ENCODE measurements at regions not wholly inside any gene's neighbourhood (a gene's known extent, or its start where the extent isn't known, plus 50 kb on each side); places are given as distances from the start of the nearest gene placed in this dataset.

- Mint-ChIP-seq H3K9me3 (ENCODE audit: unreplicated experiment) (no peaks in the 10 kb centered on the region), H3K4me1 (ENCODE audit: low read depth, unreplicated experiment) (peaks cover 31% of the 10 kb centered on the region), H3K4me3 (ENCODE audit: unreplicated experiment) (no peak overlapping the region), H3K36me3 (ENCODE audit: low read depth, unreplicated experiment) (no peaks in the 10 kb centered on the region), H3K27me3 (ENCODE audit: low read depth, unreplicated experiment) (no peaks in the 10 kb centered on the region), H3K27ac (ENCODE audit: unreplicated experiment) (no peak overlapping the region)
- Histone ChIP-seq H3K4me1 (ENCODE audit: insufficient read depth, low read length) (no peaks in the 10 kb centered on the region), H3K4me2 (ENCODE audit: low read length) (no peak overlapping the region), H3K79me2 (ENCODE audit: insufficient read depth, low read length) (no peaks in the 10 kb centered on the region), H2AFZ (ENCODE audit: low read depth, low read length) (no peak overlapping the region), H3K4me3 (ENCODE audit: insufficient read depth, low read depth, low read length) (no peak overlapping the region), H3K9me3 (ENCODE audit: insufficient read depth, low read depth, low read length) (peaks cover 2% of the 10 kb centered on the region), H3K9ac (ENCODE audit: low read length) (no peak overlapping the region), H3K27ac (ENCODE audit: low read depth, low read length) (no peak overlapping the region), H3K27me3 (ENCODE audit: insufficient read depth, low read length) (no peaks in the 10 kb centered on the region), H3K36me3 (ENCODE audit: insufficient read depth, low read length) (no peaks in the 10 kb centered on the region), H4K20me1 (ENCODE audit: insufficient read depth, low read length) (no peaks in the 10 kb centered on the region)
- DNase-seq (ENCODE audit: low read depth) (no peak), FAIRE-seq (no peak)
- no peak for TF ChIP-seq EZH2 (IDR thresholded peaks at IDR 0.05; ENCODE audit: insufficient read depth, low read length)
- no peak for TF ChIP-seq CTCF (IDR thresholded peaks at IDR 0.05; ENCODE audit: insufficient read depth, low read depth, low read length)
Measured at GRCh38 chr7:25643286-25643685, 415.0 kb upstream of the NPVF start.

GRCh38 chr7:25643770-25644394, 415.6 kb upstream of the NPVF start:
- TF ChIP-seq CTCF (IDR thresholded peaks at IDR 0.05; ENCODE audit: insufficient read depth, low read depth, low read length) (no peak), EZH2 (IDR thresholded peaks at IDR 0.05; ENCODE audit: insufficient read depth, low read length) (no peak)
- Histone ChIP-seq H4K20me1 (ENCODE audit: insufficient read depth, low read length) (no peaks in the 10 kb centered on the region), H3K27me3 (ENCODE audit: insufficient read depth, low read length) (no peaks in the 10 kb centered on the region), H3K4me1 (ENCODE audit: insufficient read depth, low read length) (no peaks in the 10 kb centered on the region), H3K9me3 (ENCODE audit: insufficient read depth, low read depth, low read length) (peaks cover 2% of the 10 kb centered on the region), H3K4me3 (ENCODE audit: insufficient read depth, low read depth, low read length) (no peak overlapping the region), H2AFZ (ENCODE audit: low read depth, low read length) (no peak overlapping the region), H3K9ac (ENCODE audit: low read length) (no peak overlapping the region), H3K36me3 (ENCODE audit: insufficient read depth, low read length) (no peaks in the 10 kb centered on the region), H3K27ac (ENCODE audit: low read depth, low read length) (no peak overlapping the region), H3K4me2 (ENCODE audit: low read length) (no peak overlapping the region), H3K79me2 (ENCODE audit: insufficient read depth, low read length) (no peaks in the 10 kb centered on the region)
- FAIRE-seq (no peak), DNase-seq (ENCODE audit: low read depth) (no peak)
- Mint-ChIP-seq H3K36me3 (ENCODE audit: low read depth, unreplicated experiment) (no peaks in the 10 kb centered on the region), H3K4me3 (ENCODE audit: unreplicated experiment) (no peak overlapping the region), H3K27me3 (ENCODE audit: low read depth, unreplicated experiment) (no peaks in the 10 kb centered on the region), H3K4me1 (ENCODE audit: low read depth, unreplicated experiment) (peaks cover 25% of the 10 kb centered on the region), H3K27ac (ENCODE audit: unreplicated experiment) (no peak overlapping the region), H3K9me3 (ENCODE audit: unreplicated experiment) (no peaks in the 10 kb centered on the region)

- Mint-ChIP-seq H3K9me3 (ENCODE audit: unreplicated experiment) (no peaks in the 10 kb centered on the region), H3K27ac (ENCODE audit: unreplicated experiment) (peak overlapping the region; percentile 83), H3K36me3 (ENCODE audit: low read depth, unreplicated experiment) (no peaks in the 10 kb centered on the region), H3K4me1 (ENCODE audit: low read depth, unreplicated experiment) (peaks cover 24% of the 10 kb centered on the region), H3K27me3 (ENCODE audit: low read depth, unreplicated experiment) (no peaks in the 10 kb centered on the region), H3K4me3 (ENCODE audit: unreplicated experiment) (no peak overlapping the region)
- Histone ChIP-seq H3K4me1 (ENCODE audit: insufficient read depth, low read length) (no peaks in the 10 kb centered on the region), H2AFZ (ENCODE audit: low read depth, low read length) (no peak overlapping the region), H3K4me2 (ENCODE audit: low read length) (no peak overlapping the region), H3K9ac (ENCODE audit: low read length) (no peak overlapping the region), H3K27me3 (ENCODE audit: insufficient read depth, low read length) (no peaks in the 10 kb centered on the region), H4K20me1 (ENCODE audit: insufficient read depth, low read length) (no peaks in the 10 kb centered on the region), H3K79me2 (ENCODE audit: insufficient read depth, low read length) (no peaks in the 10 kb centered on the region), H3K27ac (ENCODE audit: low read depth, low read length) (no peak overlapping the region), H3K4me3 (ENCODE audit: insufficient read depth, low read depth, low read length) (no peak overlapping the region), H3K9me3 (ENCODE audit: insufficient read depth, low read depth, low read length) (peaks cover under 1% of the 10 kb centered on the region), H3K36me3 (ENCODE audit: insufficient read depth, low read length) (no peaks in the 10 kb centered on the region)
- no peak for FAIRE-seq
- DNase-seq (ENCODE audit: low read depth), result no peak
- TF ChIP-seq CTCF (IDR thresholded peaks at IDR 0.05; ENCODE audit: insufficient read depth, low read depth, low read length) (no peak), EZH2 (IDR thresholded peaks at IDR 0.05; ENCODE audit: insufficient read depth, low read length) (no peak)
Measured at GRCh38 chr7:25646726-25647413, 418.6 kb upstream of the NPVF start.

Measured in astrocyte (in vitro differentiated cells and primary cell).